HG03520 (cell line): ENCODE measurements at regions not wholly inside any gene's neighbourhood (a gene's known extent, or its start where the extent isn't known, plus 50 kb on each side); places are given as distances from the start of the nearest gene placed in this dataset.
"Not testable (repeated sequence)": the region's sequence is repeated elsewhere in the genome, so short reads cannot be mapped to it uniquely, and the experiment has no call there.

Experiments used
- ATAC-seq: cut with Tn5 transposase; IDR thresholded peaks from one replicate; pipeline ENCODE4 v1.9.1; 2021; ENCODE audit warnings: mild to moderate bottlenecking, moderate library complexity; ENCODE audit not compliant: unreplicated experiment

GRCh38 chr2:150271952-150272802 is 215.3 kb downstream of the RND3 start:
- ATAC-seq, result no peak

DNA sequence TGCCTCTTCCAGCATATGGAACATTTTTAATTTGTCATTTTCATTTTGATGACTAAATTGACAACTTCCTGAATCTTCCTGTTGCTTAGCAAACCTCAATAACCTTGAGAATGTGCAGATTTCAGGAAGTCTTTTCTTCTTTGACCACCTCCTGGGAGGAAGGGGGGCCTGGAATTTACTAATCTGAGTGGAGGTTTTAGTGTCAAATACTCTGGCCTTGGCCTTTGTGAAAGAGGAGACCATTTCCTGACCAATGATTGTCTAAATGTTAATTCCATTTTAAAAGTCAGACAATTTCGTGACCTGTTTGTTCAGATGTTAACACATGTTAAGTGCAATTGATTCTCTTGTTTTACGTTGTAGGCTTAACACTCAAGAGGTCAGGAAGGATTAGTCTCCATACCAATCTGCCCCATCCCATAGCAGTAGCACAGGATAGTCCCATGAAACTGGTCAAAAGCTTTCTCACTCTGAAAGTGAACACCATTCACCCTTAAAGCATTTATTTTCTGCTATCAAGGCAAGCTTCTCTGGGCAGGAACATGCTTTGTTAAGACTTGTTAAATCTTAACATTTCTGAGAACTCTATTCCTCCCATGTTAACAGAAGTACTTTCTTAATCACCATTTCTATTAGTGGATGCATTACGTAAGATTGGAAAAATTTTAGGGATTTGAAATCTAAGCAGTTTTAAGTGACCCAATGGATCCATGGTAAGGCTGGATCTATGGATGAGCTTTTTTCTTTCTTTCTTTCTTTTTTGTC is 219.6 kb downstream of the RND3 start:
- no peak for ATAC-seq

DNA sequence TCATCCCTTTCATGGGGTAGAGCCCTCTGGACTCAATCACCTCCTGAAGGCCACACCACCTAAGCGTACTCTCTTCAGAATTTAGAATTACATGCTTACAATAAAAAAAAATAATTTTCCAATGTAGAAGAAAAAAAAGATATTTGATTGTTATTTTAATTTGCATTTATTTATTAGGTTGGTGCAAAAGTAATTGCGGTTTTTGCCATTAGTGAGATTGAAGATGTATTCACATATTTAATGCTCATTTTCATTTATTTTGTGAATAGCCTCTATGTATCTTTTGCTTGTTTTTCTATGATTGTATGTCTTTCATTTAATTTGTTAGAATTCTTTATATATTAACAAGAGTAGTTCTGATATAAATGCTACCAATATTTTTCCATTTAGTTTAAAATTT is 220.5 kb downstream of the RND3 start:
- no peak for ATAC-seq

GRCh38 chr2:150264442-150264841 is 223.0 kb downstream of the RND3 start:
- no peak for ATAC-seq

DNA sequence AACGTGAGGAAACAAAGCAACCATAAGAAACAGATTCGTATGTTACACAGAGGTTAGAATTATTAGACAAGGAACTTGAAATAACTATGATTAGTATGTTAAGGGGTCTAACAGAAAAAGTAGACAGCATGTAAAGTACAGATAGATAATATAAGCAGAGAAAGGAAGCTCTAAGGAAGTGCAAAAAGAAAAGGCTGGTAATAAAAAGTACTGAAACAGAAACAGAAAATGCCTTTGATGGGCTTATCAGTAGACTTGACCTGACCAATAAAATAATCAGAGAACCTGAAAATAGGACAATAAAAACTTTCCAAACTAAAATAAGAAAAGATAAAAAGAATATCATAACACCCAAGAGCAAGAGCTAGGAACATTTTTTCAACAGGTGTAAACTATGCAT is 225.8 kb downstream of the RND3 start:
- ATAC-seq, result no peak

DNA sequence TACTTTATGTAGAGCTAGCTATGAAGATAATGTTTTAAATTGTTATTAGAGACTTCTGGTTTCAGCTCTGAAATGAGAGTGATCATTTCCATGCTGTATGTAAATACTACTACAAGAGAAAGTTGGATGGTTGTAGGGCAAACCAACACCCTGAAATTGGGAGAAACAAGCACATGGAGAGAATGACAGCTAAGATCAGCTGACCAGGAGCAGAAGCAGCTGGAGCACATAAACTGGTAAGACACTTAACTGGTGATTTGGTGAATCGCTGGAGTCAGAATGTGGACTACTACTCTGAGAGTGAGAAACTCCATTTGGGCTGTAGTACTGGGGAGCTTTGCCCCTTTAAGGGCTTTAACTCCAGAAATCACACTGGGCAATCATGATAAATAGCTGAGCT is 226.8 kb downstream of the RND3 start:
- ATAC-seq, result no peak

- ATAC-seq, result no peak
Observed at GRCh38 chr2:150259746-150260145, 227.7 kb downstream of the RND3 start.

DNA sequence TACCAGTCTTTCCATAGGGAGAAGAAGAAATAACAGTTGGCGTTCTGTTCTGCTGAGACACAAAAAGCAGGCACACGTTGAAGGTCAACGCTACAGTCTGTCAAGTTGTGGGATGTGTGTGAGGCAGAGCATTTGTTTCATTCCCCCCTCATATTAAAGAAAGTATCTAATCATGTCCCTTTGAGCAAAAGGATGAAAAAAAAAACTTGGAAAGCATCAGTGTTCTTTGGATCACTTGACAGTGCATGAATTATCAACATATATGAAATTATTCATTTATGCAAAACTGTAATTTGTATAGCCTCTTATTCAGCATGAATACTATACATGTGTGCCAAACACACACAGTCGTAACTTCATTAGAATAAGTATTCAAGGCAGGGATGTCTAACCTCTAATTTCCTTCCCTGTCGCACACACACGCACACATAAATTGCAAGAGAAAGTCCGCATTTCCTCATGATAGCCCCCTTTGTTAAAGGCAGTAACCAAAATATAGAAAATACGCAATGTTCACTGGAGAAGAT is 228.6 kb downstream of the RND3 start:
- no peak for ATAC-seq

GRCh38 chr2:150256736-150257135 is 230.7 kb downstream of the RND3 start:
- ATAC-seq, result no peak

DNA sequence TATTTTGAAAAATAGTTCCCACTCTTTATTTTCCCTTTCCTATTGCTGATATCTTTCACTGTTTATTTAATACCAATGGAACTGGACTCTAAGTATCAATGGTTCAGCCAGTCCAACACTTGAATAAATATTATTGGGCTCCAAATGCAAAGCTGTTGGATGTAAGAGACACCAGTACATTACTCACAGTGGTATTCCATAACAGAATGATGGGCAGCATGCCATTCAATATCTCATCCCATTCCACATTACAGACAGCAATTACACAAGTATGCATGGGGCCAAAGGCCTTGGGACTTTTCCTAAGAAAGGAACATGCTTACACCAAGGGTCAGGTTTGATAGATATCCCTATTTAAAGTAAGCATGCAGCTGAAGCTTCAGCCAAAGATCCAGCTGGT is 231.9 kb downstream of the RND3 start:
- no peak for ATAC-seq

- not testable (repeated sequence) for ATAC-seq
Observed at GRCh38 chr2:150249735-150250134, 237.7 kb downstream of the RND3 start.

- ATAC-seq, result no peak
Observed at GRCh38 chr2:150247481-150247880, 240.0 kb downstream of the RND3 start.

- ATAC-seq, result no peak
Observed at GRCh38 chr2:150234787-150235446, 252.6 kb downstream of the RND3 start.

GRCh38 chr2:150232871-150233270 is 254.6 kb downstream of the RND3 start:
- no peak for ATAC-seq

DNA sequence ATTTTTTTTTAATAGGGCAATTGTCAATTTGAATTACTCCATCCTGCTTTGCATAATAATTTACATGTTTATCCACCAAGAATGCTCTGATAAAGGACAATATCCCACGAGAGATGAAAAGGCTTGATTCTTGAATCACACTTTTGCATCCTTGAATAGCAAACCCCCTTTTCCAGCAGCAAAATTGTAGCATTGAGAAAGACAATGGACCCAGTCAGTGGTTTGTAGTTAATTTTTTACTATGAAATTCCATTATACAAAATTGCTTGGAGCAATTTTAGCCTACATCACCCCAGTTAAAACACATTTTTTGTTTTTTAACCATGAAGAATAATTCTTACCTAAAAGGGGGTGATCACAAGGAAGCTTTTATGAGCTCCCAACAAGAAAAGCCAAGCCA is 255.1 kb downstream of the RND3 start:
- ATAC-seq, result no peak

DNA sequence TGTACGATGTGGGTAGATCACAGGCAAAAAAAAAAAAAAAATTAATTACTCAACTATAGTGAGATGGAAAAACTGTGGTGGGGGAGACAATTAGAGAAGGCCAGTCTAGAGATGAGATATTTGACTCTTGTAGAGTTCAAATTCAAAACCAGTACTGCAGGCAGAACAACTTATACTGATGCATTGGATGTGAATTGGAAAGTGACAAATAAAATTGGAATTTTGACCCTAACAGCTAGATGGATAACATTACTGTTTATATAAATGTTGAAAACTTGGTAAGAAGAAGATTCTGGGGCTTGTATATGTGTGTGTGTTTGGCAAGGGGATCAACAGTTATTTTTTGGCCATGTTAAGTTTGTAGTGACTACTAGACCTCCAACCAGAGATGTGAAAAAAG is 256.9 kb downstream of the RND3 start:
- no peak for ATAC-seq

GRCh38 chr2:150230004-150230403 is 257.5 kb downstream of the RND3 start:
- ATAC-seq, result no peak

GRCh38 chr2:150228936-150229335 is 258.5 kb downstream of the RND3 start:
- no peak for ATAC-seq

- no peak for ATAC-seq
Observed at GRCh38 chr2:150225030-150225429, 262.4 kb downstream of the RND3 start.

- no peak for ATAC-seq
Observed at GRCh38 chr2:150224321-150224720, 263.1 kb downstream of the RND3 start.

- no peak for ATAC-seq
Observed at GRCh38 chr2:150222942-150223341, 264.5 kb downstream of the RND3 start.
